ENCODE measurements at regions not wholly inside any gene's neighbourhood (a gene's known extent, or its start where the extent isn't known, plus 50 kb on each side); places are given as distances from the start of the nearest gene placed in this dataset.
"Not testable (repeated sequence)": the region's sequence is repeated elsewhere in the genome, so short reads cannot be mapped to it uniquely, and the experiment has no call there.

GRCh38 chrX:114087543-114087942 lies 496.3 kb upstream of the HTR2C start:
- no peak for FAIRE-seq

GRCh38 chrX:114077773-114078172 lies 506.1 kb upstream of the HTR2C start:
- no peak for FAIRE-seq

- peak; percentile 82 for FAIRE-seq
These were observed 508.7 kb upstream of the HTR2C start for GRCh38 chrX:114075073-114075673.

GRCh38 chrX:114073926-114074325 lies 510.0 kb upstream of the HTR2C start:
- no peak for FAIRE-seq

- no peak for FAIRE-seq
These were observed 512.5 kb upstream of the HTR2C start for GRCh38 chrX:114071412-114071811.

GRCh38 chrX:114065577-114066223 lies 518.2 kb upstream of the HTR2C start:
- FAIRE-seq, result no peak

GRCh38 chrX:114061226-114061625 lies 522.7 kb upstream of the HTR2C start:
- FAIRE-seq, result no peak

GRCh38 chrX:114058988-114059418 lies 524.9 kb upstream of the HTR2C start:
- FAIRE-seq, result no peak

- not testable (repeated sequence) for FAIRE-seq
These were observed 526.5 kb upstream of the HTR2C start for GRCh38 chrX:114057422-114057821.

- no peak for FAIRE-seq
These were observed 532.1 kb upstream of the HTR2C start for GRCh38 chrX:114051667-114052315.

GRCh38 chrX:114050075-114050796 lies 533.6 kb upstream of the HTR2C start:
- no peak for FAIRE-seq

- FAIRE-seq, result no peak
These were observed 534.8 kb upstream of the HTR2C start for GRCh38 chrX:114049063-114049462.

- no peak for FAIRE-seq
These were observed 536.3 kb upstream of the HTR2C start for GRCh38 chrX:114047558-114047957.

GRCh38 chrX:114046695-114047279 lies 537.1 kb upstream of the HTR2C start:
- FAIRE-seq, result no peak

GRCh38 chrX:114041470-114041869 lies 542.4 kb upstream of the HTR2C start:
- FAIRE-seq, result not testable (repeated sequence)

- not testable (repeated sequence) for FAIRE-seq
These were observed 543.1 kb upstream of the HTR2C start for GRCh38 chrX:114040661-114041269.

- not testable (repeated sequence) for FAIRE-seq
These were observed 543.8 kb upstream of the HTR2C start for GRCh38 chrX:114040111-114040510.

GRCh38 chrX:114038358-114038757 lies 545.5 kb upstream of the HTR2C start:
- no peak for FAIRE-seq

GRCh38 chrX:114037515-114037914 lies 546.4 kb upstream of the HTR2C start:
- no peak for FAIRE-seq

GRCh38 chrX:114028907-114029662 lies 554.8 kb upstream of the HTR2C start:
- FAIRE-seq, result no peak

- FAIRE-seq, result peak; percentile 41
These were observed 566.8 kb upstream of the HTR2C start for GRCh38 chrX:114017086-114017485.

GRCh38 chrX:114015966-114016365 lies 567.9 kb upstream of the HTR2C start:
- FAIRE-seq, result no peak
